ENCODE measurements at regions not wholly inside any gene's neighbourhood (a gene's known extent, or its start where the extent isn't known, plus 50 kb on each side); places are given as distances from the start of the nearest gene placed in this dataset.
"Not testable (repeated sequence)": the region's sequence is repeated elsewhere in the genome, so short reads cannot be mapped to it uniquely, and the experiment has no call there.

DNA sequence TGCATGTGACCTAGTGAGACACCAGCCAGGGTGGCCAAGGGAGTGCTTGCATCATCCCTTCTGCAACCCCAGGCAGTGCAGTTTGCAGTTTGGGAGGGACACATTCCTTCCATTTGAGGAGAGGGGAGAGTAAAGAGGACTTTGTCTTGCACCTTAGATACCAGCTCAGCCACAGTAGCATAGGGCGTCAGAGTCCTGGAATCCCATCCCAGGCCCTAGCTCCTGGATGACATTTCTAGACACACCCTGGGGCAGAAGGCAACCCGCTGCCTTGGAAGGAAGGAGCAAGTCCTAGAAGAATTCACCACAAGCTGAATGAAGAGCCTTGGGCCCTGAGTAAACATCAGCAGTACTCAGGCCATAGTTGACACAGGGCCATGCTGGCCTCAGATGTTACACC lies 680.4 kb upstream of the IMPG1 start:
- Mint-ChIP-seq H3K27me3 (ENCODE audit: insufficient read depth, unreplicated experiment) (peaks cover 4% of the 10 kb centered on the region), H3K4me3 (ENCODE audit: unreplicated experiment) (no peak overlapping the region), H3K4me1 (ENCODE audit: low read depth, unreplicated experiment) (peaks cover 5% of the 10 kb centered on the region), H3K36me3 (ENCODE audit: insufficient read depth, unreplicated experiment) (no peaks in the 10 kb centered on the region), H3K27ac (ENCODE audit: unreplicated experiment) (no peak overlapping the region), H3K9me3 (ENCODE audit: unreplicated experiment) (no peaks in the 10 kb centered on the region)
- Histone ChIP-seq H3K4me3 (ENCODE audit: low read depth, low read length) (no peak overlapping the region), H3K36me3 (ENCODE audit: control insufficient read depth, insufficient read depth, low read length) (no peaks in the 10 kb centered on the region), H3K4me1 (no peaks in the 10 kb centered on the region), H3K9me3 (no peaks in the 10 kb centered on the region), H3K27me3 (replicated peaks; ENCODE audit: control insufficient read depth, insufficient read depth, low read length) (no peaks in the 10 kb centered on the region)
- ChIA-PET POLR2A (no interaction called here), CTCF (no interaction called here)
- intact Hi-C loops (cut with micrococcal nuclease; ENCODE audit: unreplicated experiment): no loop called here
- TF ChIP-seq, protein P1, sequence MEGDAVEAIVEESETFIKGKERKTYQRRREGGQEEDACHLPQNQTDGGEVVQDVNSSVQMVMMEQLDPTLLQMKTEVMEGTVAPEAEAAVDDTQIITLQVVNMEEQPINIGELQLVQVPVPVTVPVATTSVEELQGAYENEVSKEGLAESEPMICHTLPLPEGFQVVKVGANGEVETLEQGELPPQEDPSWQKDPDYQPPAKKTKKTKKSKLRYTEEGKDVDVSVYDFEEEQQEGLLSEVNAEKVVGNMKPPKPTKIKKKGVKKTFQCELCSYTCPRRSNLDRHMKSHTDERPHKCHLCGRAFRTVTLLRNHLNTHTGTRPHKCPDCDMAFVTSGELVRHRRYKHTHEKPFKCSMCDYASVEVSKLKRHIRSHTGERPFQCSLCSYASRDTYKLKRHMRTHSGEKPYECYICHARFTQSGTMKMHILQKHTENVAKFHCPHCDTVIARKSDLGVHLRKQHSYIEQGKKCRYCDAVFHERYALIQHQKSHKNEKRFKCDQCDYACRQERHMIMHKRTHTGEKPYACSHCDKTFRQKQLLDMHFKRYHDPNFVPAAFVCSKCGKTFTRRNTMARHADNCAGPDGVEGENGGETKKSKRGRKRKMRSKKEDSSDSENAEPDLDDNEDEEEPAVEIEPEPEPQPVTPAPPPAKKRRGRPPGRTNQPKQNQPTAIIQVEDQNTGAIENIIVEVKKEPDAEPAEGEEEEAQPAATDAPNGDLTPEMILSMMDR (IDR thresholded peaks at IDR 0.05; ENCODE audit: insufficient read depth in 1 of 2, low read depth in 1 of 2, low read length in 1 of 2, severe bottlenecking in 1 of 2, unreplicated experiment in 1 of 2): no peak
- BruUV-seq (replicated peaks): no TSS peak
- no peak for DNase-seq

DNA sequence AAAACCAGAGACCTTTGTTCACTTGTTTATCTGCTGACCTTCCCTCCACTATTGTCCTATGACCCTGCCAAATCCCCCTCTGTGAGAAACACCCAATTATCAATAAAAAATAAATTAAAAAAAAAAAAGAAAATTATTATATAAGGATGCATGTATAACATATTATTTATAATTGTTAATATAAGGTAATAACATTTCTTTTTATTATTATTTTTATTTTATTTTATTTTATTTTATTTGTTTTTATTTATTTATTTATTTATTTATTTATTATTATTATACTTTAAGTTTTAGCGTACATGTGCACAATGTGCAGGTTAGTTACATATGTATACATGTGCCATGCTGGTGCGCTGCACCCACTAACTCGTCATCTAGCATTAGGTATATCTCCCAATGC lies 672.9 kb upstream of the IMPG1 start:
- DNase-seq; H3K9me3 Mint-ChIP-seq (ENCODE audit: unreplicated experiment); CTCF ChIA-PET; H3K4me3 ChIP-seq (ENCODE audit: low read depth, low read length); H3K27me3 ChIP-seq (replicated peaks; ENCODE audit: control insufficient read depth, insufficient read depth, low read length); H3K4me1 Mint-ChIP-seq (ENCODE audit: low read depth, unreplicated experiment); H3K27ac Mint-ChIP-seq (ENCODE audit: unreplicated experiment); H3K9me3 ChIP-seq; H3K36me3 ChIP-seq (ENCODE audit: control insufficient read depth, insufficient read depth, low read length); BruUV-seq (replicated peaks); H3K4me1 ChIP-seq; H3K36me3 Mint-ChIP-seq (ENCODE audit: insufficient read depth, unreplicated experiment); H3K4me3 Mint-ChIP-seq (ENCODE audit: unreplicated experiment); H3K27me3 Mint-ChIP-seq (ENCODE audit: insufficient read depth, unreplicated experiment); intact Hi-C loops (cut with micrococcal nuclease; ENCODE audit: unreplicated experiment); POLR2A ChIA-PET: not testable (repeated sequence)

DNA sequence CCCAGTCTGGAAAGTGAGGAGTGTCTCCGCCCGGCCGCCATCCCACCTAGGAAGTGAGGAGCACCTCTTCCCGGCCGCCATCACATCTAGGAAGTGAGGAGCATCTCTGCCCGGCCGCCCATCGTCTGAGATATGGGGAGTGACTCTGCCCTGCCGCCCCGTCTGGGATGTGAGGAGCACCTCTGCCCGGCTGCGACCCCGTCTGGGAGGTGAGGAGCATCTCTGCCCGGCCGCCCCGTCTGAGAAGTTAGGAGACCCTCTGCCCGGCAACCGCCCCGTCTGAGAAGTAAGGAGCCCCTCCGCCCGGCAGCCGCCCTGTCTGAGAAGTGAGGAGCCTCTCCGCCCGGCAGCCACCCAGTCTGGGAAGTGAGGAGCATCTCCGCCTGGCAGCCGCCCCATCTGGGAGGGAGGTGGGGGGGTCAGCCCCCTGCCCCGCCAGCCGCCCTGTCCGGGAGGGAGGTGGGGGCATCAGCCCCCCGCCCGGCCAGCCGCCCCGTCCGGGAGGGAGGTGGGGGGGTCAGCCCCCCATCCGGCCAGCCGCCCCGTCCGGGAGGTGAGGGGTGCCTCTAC lies 671.8 kb upstream of the IMPG1 start:
- POLR2A ChIA-PET; H3K9me3 Mint-ChIP-seq (ENCODE audit: unreplicated experiment); H3K4me1 Mint-ChIP-seq (ENCODE audit: low read depth, unreplicated experiment); H3K36me3 ChIP-seq (ENCODE audit: control insufficient read depth, insufficient read depth, low read length); intact Hi-C loops (cut with micrococcal nuclease; ENCODE audit: unreplicated experiment); H3K9me3 ChIP-seq; BruUV-seq (replicated peaks); H3K36me3 Mint-ChIP-seq (ENCODE audit: insufficient read depth, unreplicated experiment); DNase-seq; H3K4me3 ChIP-seq (ENCODE audit: low read depth, low read length); H3K4me3 Mint-ChIP-seq (ENCODE audit: unreplicated experiment); H3K27me3 ChIP-seq (replicated peaks; ENCODE audit: control insufficient read depth, insufficient read depth, low read length); H3K4me1 ChIP-seq; H3K27me3 Mint-ChIP-seq (ENCODE audit: insufficient read depth, unreplicated experiment); CTCF ChIA-PET; H3K27ac Mint-ChIP-seq (ENCODE audit: unreplicated experiment): not testable (repeated sequence)

DNA sequence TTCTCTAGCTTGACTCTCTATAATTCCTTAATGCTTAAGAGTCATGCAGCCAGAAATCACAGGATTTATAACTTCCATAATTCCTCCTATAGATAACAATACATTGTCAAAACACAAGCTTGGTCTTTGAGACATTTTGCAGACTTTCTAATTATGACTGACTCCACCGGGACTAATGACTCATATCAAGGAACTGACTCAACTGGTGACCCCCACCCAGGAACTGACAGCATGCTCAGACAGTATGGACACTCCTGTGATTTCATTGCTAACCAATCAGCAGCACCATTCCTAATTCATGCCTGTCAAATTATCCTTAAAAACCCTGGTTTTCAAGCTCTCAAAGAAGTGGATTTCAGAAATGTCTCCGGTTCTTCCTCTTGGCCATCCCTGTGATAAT lies 670.5 kb upstream of the IMPG1 start:
- DNase-seq: no peak
- CTCF ChIA-PET: no interaction called here
- H3K36me3 Mint-ChIP-seq (ENCODE audit: insufficient read depth, unreplicated experiment): no peaks in the 10 kb centered on the region
- no peak overlapping the region for H3K4me3 ChIP-seq (ENCODE audit: low read depth, low read length)
- POLR2A ChIA-PET: no interaction called here
- H3K4me1 ChIP-seq: no peaks in the 10 kb centered on the region
- H3K9me3 ChIP-seq: no peaks in the 10 kb centered on the region
- H3K27ac Mint-ChIP-seq (ENCODE audit: unreplicated experiment): no peak overlapping the region
- BruUV-seq (replicated peaks): no TSS peak
- no peaks in the 10 kb centered on the region for H3K27me3 ChIP-seq (replicated peaks; ENCODE audit: control insufficient read depth, insufficient read depth, low read length)
- H3K4me3 Mint-ChIP-seq (ENCODE audit: unreplicated experiment): no peak overlapping the region
- intact Hi-C loops (cut with micrococcal nuclease; ENCODE audit: unreplicated experiment): no loop called here
- no peaks in the 10 kb centered on the region for H3K36me3 ChIP-seq (ENCODE audit: control insufficient read depth, insufficient read depth, low read length)
- no peaks in the 10 kb centered on the region for H3K4me1 Mint-ChIP-seq (ENCODE audit: low read depth, unreplicated experiment)
- no peaks in the 10 kb centered on the region for H3K27me3 Mint-ChIP-seq (ENCODE audit: insufficient read depth, unreplicated experiment)
- TF ChIP-seq, protein P1 (IDR thresholded peaks at IDR 0.05; ENCODE audit: insufficient read depth in 1 of 2, low read depth in 1 of 2, low read length in 1 of 2, severe bottlenecking in 1 of 2, unreplicated experiment in 1 of 2): no peak
- H3K9me3 Mint-ChIP-seq (ENCODE audit: unreplicated experiment): no peaks in the 10 kb centered on the region
